ENCODE measurements at regions not wholly inside any gene's neighbourhood (a gene's known extent, or its start where the extent isn't known, plus 50 kb on each side); places are given as distances from the start of the nearest gene placed in this dataset.

GRCh38 chr14:36001936-36002335 lies 174.6 kb downstream of the PTCSC3 start:
- H3K4me3 ChIP-seq (ENCODE audit: low read length): no peak overlapping the region
- no peak overlapping the region for H3K27ac ChIP-seq (ENCODE audit: low read length)
- no peaks in the 10 kb centered on the region for H3K27me3 ChIP-seq (ENCODE audit: low read depth, low read length)
- H3K4me2 ChIP-seq (ENCODE audit: low read length): no peak overlapping the region
- H3K9me3 ChIP-seq (ENCODE audit: insufficient read depth, low read length): no peaks in the 10 kb centered on the region
- TF ChIP-seq CTCF (IDR thresholded peaks at IDR 0.05; ENCODE audit: low read depth, low read length) (no peak), EZH2phosphoT487 (IDR thresholded peaks at IDR 0.05; ENCODE audit: low read depth) (no peak)
- H4K20me1 ChIP-seq (ENCODE audit: insufficient read depth, low read length): no peaks in the 10 kb centered on the region
- no peak overlapping the region for H2AFZ ChIP-seq (ENCODE audit: low read depth, low read length)
- no peaks in the 10 kb centered on the region for H3K4me1 ChIP-seq (ENCODE audit: low read length)
- H3K79me2 ChIP-seq (ENCODE audit: low read length): no peaks in the 10 kb centered on the region
- H3K9ac ChIP-seq (ENCODE audit: low read length): no peak overlapping the region
- H3K36me3 ChIP-seq (replicated peaks; ENCODE audit: low read depth, low read length): no peaks in the 10 kb centered on the region

- H3K4me2 ChIP-seq (ENCODE audit: low read length): no peak overlapping the region
- no peaks in the 10 kb centered on the region for H3K27me3 ChIP-seq (ENCODE audit: low read depth, low read length)
- no peak overlapping the region for H2AFZ ChIP-seq (ENCODE audit: low read depth, low read length)
- no peak overlapping the region for H3K27ac ChIP-seq (ENCODE audit: low read length)
- H3K9me3 ChIP-seq (ENCODE audit: insufficient read depth, low read length): no peaks in the 10 kb centered on the region
- TF ChIP-seq EZH2phosphoT487 (IDR thresholded peaks at IDR 0.05; ENCODE audit: low read depth) (no peak), CTCF (IDR thresholded peaks at IDR 0.05; ENCODE audit: low read depth, low read length) (no peak)
- H3K79me2 ChIP-seq (ENCODE audit: low read length): no peaks in the 10 kb centered on the region
- H3K4me1 ChIP-seq (ENCODE audit: low read length): no peaks in the 10 kb centered on the region
- H3K4me3 ChIP-seq (ENCODE audit: low read length): no peak overlapping the region
- H3K36me3 ChIP-seq (replicated peaks; ENCODE audit: low read depth, low read length): no peaks in the 10 kb centered on the region
- H3K9ac ChIP-seq (ENCODE audit: low read length): no peak overlapping the region
- H4K20me1 ChIP-seq (ENCODE audit: insufficient read depth, low read length): no peaks in the 10 kb centered on the region
Measured at GRCh38 chr14:35999294-35999693, 173.2 kb downstream of the BRMS1L start.

- no peaks in the 10 kb centered on the region for H3K36me3 ChIP-seq (replicated peaks; ENCODE audit: low read depth, low read length)
- no peak overlapping the region for H2AFZ ChIP-seq (ENCODE audit: low read depth, low read length)
- H3K4me3 ChIP-seq (ENCODE audit: low read length): no peak overlapping the region
- H3K9me3 ChIP-seq (ENCODE audit: insufficient read depth, low read length): no peaks in the 10 kb centered on the region
- no peaks in the 10 kb centered on the region for H3K27me3 ChIP-seq (ENCODE audit: low read depth, low read length)
- TF ChIP-seq CTCF (IDR thresholded peaks at IDR 0.05; ENCODE audit: low read depth, low read length): no peak
- TF ChIP-seq EZH2phosphoT487 (IDR thresholded peaks at IDR 0.05; ENCODE audit: low read depth): no peak
- H3K4me2 ChIP-seq (ENCODE audit: low read length): no peak overlapping the region
- no peaks in the 10 kb centered on the region for H4K20me1 ChIP-seq (ENCODE audit: insufficient read depth, low read length)
- H3K4me1 ChIP-seq (ENCODE audit: low read length): no peaks in the 10 kb centered on the region
- no peak overlapping the region for H3K27ac ChIP-seq (ENCODE audit: low read length)
- H3K9ac ChIP-seq (ENCODE audit: low read length): no peak overlapping the region
- H3K79me2 ChIP-seq (ENCODE audit: low read length): no peaks in the 10 kb centered on the region
Measured at GRCh38 chr14:35998303-35998702, 172.2 kb downstream of the BRMS1L start.

GRCh38 chr14:35993684-35993960 lies 167.5 kb downstream of the BRMS1L start:
- no peak overlapping the region for H3K4me2 ChIP-seq (ENCODE audit: low read length)
- no peak overlapping the region for H3K9ac ChIP-seq (ENCODE audit: low read length)
- no peaks in the 10 kb centered on the region for H3K9me3 ChIP-seq (ENCODE audit: insufficient read depth, low read length)
- H3K36me3 ChIP-seq (replicated peaks; ENCODE audit: low read depth, low read length): no peaks in the 10 kb centered on the region
- H3K79me2 ChIP-seq (ENCODE audit: low read length): no peaks in the 10 kb centered on the region
- H3K27me3 ChIP-seq (ENCODE audit: low read depth, low read length): no peaks in the 10 kb centered on the region
- H3K4me3 ChIP-seq (ENCODE audit: low read length): no peak overlapping the region
- TF ChIP-seq CTCF (IDR thresholded peaks at IDR 0.05; ENCODE audit: low read depth, low read length) (no peak), EZH2phosphoT487 (IDR thresholded peaks at IDR 0.05; ENCODE audit: low read depth) (no peak)
- no peak overlapping the region for H2AFZ ChIP-seq (ENCODE audit: low read depth, low read length)
- no peaks in the 10 kb centered on the region for H3K4me1 ChIP-seq (ENCODE audit: low read length)
- no peak overlapping the region for H3K27ac ChIP-seq (ENCODE audit: low read length)
- H4K20me1 ChIP-seq (ENCODE audit: insufficient read depth, low read length): no peaks in the 10 kb centered on the region

All from OCI-LY3 (cell line).